ENCODE measurements at regions not wholly inside any gene's neighbourhood (a gene's known extent, or its start where the extent isn't known, plus 50 kb on each side); places are given as distances from the start of the nearest gene placed in this dataset.

DNA sequence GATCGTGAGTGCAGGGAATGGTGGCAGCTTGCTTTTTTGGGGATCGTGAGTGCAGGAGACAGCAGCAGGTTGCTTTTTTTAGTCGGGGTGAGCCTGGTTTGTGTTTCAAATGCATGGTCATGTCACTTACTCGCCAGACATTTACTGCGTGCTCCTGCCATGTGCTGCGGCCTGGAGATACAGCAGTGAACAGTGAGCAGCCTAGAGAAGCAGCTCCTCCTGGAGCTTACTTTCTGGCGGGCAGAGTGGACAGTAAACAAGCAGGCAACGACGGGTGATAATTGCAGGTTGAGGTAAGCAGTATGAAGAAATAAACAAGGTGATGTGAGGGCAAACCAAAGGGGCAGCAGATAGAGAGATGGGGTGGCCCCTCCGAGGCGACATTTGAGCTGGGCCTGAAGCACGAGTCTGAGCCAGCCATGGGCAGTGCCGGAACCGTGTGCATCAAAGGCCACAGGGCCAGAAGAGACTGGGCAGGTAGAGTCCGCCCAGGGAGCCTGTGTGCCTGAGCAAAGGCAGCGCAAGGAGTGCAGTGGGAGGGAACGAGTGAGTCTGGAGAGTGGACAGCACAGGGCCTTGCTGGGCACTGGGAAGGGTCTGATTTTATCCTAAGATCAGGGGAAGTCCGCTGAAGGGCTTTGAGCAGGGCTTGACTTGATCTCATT, 57.3 kb upstream of the RASA2 start:
- Histone ChIP-seq H3K4me2 (ENCODE audit: low read length) (no peak overlapping the region), H3K36me3 (ENCODE audit: control insufficient read depth in 1 of 2, insufficient read depth in 2 of 2, low read length in 2 of 2) (no peaks in the 10 kb centered on the region), H3K9me2 (ENCODE audit: insufficient read depth) (no peaks in the 10 kb centered on the region), H3K79me2 (ENCODE audit: insufficient read depth, low read length) (no peaks in the 10 kb centered on the region), H3K27me3 (ENCODE audit: insufficient read depth, low read length) (no peaks in the 10 kb centered on the region), H3K27ac (ENCODE audit: low read depth, low read length) (no peak overlapping the region), H3K4me1 (ENCODE audit: control insufficient read depth in 1 of 2, insufficient read depth in 2 of 2, low read length in 2 of 2) (no peaks in the 10 kb centered on the region), H3K4me3 (replicated peaks in 1 of 2; ENCODE audit: low read depth in 1 of 2, low read length in 2 of 2) (no peak overlapping the region), H3K9me3 (ENCODE audit: control insufficient read depth in 1 of 2, insufficient read depth in 1 of 2, low read depth in 1 of 2, low read length in 2 of 2) (no peaks in the 10 kb centered on the region), H2AFZ (ENCODE audit: low read depth, low read length, poor library complexity, severe bottlenecking) (no peak overlapping the region), H4K20me1 (ENCODE audit: insufficient read depth) (no peaks in the 10 kb centered on the region), H3K9ac (ENCODE audit: low read length) (no peak overlapping the region)
- DNase-seq (ENCODE audit: low read depth, low spot score) (no peak), ATAC-seq (no peak)
- POLR2A ChIA-PET, result no interaction called here
- no peak for TF ChIP-seq EZH2 (IDR thresholded peaks at IDR 0.05)
- TF ChIP-seq TCF7L2 (IDR thresholded peaks at IDR 0.05; ENCODE audit: borderline replicate concordance, extremely low read depth, insufficient read depth, insufficient read length), result no peak
- no peak for TF ChIP-seq FOSL1 (IDR thresholded peaks at IDR 0.05; ENCODE audit: low read depth)
- no peak for TF ChIP-seq CEBPB (IDR thresholded peaks at IDR 0.05; ENCODE audit: low read depth)
- no peak for TF ChIP-seq ZFX (IDR thresholded peaks at IDR 0.05)
- TF ChIP-seq EGR1 (IDR thresholded peaks at IDR 0.05; ENCODE audit: low read depth), result no peak
- TF ChIP-seq ELF1 (IDR thresholded peaks at IDR 0.05; ENCODE audit: borderline replicate concordance, low read depth), result no peak
- TF ChIP-seq RAD21 (IDR thresholded peaks at IDR 0.05; ENCODE audit: low read depth), result no peak
- no peak for TF ChIP-seq SIN3A (IDR thresholded peaks at IDR 0.05; ENCODE audit: low read depth)
- no peak for TF ChIP-seq YY1 (IDR thresholded peaks at IDR 0.05; ENCODE audit: extremely low read depth, insufficient replicate concordance, low read depth, low read length)
- TF ChIP-seq, protein P1, sequence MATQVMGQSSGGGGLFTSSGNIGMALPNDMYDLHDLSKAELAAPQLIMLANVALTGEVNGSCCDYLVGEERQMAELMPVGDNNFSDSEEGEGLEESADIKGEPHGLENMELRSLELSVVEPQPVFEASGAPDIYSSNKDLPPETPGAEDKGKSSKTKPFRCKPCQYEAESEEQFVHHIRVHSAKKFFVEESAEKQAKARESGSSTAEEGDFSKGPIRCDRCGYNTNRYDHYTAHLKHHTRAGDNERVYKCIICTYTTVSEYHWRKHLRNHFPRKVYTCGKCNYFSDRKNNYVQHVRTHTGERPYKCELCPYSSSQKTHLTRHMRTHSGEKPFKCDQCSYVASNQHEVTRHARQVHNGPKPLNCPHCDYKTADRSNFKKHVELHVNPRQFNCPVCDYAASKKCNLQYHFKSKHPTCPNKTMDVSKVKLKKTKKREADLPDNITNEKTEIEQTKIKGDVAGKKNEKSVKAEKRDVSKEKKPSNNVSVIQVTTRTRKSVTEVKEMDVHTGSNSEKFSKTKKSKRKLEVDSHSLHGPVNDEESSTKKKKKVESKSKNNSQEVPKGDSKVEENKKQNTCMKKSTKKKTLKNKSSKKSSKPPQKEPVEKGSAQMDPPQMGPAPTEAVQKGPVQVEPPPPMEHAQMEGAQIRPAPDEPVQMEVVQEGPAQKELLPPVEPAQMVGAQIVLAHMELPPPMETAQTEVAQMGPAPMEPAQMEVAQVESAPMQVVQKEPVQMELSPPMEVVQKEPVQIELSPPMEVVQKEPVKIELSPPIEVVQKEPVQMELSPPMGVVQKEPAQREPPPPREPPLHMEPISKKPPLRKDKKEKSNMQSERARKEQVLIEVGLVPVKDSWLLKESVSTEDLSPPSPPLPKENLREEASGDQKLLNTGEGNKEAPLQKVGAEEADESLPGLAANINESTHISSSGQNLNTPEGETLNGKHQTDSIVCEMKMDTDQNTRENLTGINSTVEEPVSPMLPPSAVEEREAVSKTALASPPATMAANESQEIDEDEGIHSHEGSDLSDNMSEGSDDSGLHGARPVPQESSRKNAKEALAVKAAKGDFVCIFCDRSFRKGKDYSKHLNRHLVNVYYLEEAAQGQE (IDR thresholded peaks at IDR 0.05; ENCODE audit: low read depth), result no peak
- RAD21 ChIA-PET (ENCODE audit: low non-redundant PET in 1 of 2, low total read pairs in 2 of 2, uncharacterized antibody in 2 of 2, unreplicated experiment in 2 of 2), result no interaction called here
- CTCF ChIA-PET, result interaction anchor here (1.6 kb wide), 1 partner anchor 12 kb away, joined by 4 read pairs; no protein-coding TSS in a partner anchor
- BruUV-seq (replicated peaks), result no TSS peak
- intact Hi-C loops (cut with micrococcal nuclease), result no loop called here

Data from HCT116 (cell line).